ENCODE measurements at regions not wholly inside any gene's neighbourhood (a gene's known extent, or its start where the extent isn't known, plus 50 kb on each side); places are given as distances from the start of the nearest gene placed in this dataset.

GRCh38 chr12:131459773-131460365, 251.0 kb upstream of the SFSWAP start:
- DNase-seq (ENCODE audit: low spot score): no peak
- no peak for TF ChIP-seq CTCF (IDR thresholded peaks at IDR 0.05; ENCODE audit: extremely low read depth, missing control alignments)

- TF ChIP-seq CTCF (IDR thresholded peaks at IDR 0.05; ENCODE audit: extremely low read depth, missing control alignments): no peak
- no peak for DNase-seq (ENCODE audit: low spot score)
These were observed 250.4 kb upstream of the SFSWAP start for GRCh38 chr12:131460520-131460919.

- no peak for DNase-seq (ENCODE audit: low spot score)
- TF ChIP-seq CTCF (IDR thresholded peaks at IDR 0.05; ENCODE audit: extremely low read depth, missing control alignments): no peak
These were observed 249.8 kb upstream of the SFSWAP start for GRCh38 chr12:131461096-131461495.

GRCh38 chr12:131463174-131463573, 247.7 kb upstream of the SFSWAP start:
- no peak for DNase-seq (ENCODE audit: low spot score)

GRCh38 chr12:131464081-131464480, 246.8 kb upstream of the SFSWAP start:
- no peak for TF ChIP-seq CTCF (IDR thresholded peaks at IDR 0.05; ENCODE audit: extremely low read depth, missing control alignments)
- DNase-seq (ENCODE audit: low spot score): no peak

More at GRCh38 chr12:131463174-131463573, 247.7 kb upstream of the SFSWAP start:
- no peak for TF ChIP-seq CTCF (IDR thresholded peaks at IDR 0.05; ENCODE audit: extremely low read depth, missing control alignments)

- no peak for TF ChIP-seq CTCF (IDR thresholded peaks at IDR 0.05; ENCODE audit: extremely low read depth, missing control alignments)
- DNase-seq (ENCODE audit: low spot score): no peak
These were observed 244.6 kb upstream of the SFSWAP start for GRCh38 chr12:131466306-131466705.

- no peak for DNase-seq (ENCODE audit: low spot score)
- no peak for TF ChIP-seq CTCF (IDR thresholded peaks at IDR 0.05; ENCODE audit: extremely low read depth, missing control alignments)
These were observed 244.0 kb upstream of the SFSWAP start for GRCh38 chr12:131466932-131467331.

Measured in GM20000 (cell line).